Smooth muscle cell (in vitro differentiated cells): ENCODE measurements at regions not wholly inside any gene's neighbourhood (a gene's known extent, or its start where the extent isn't known, plus 50 kb on each side); places are given as distances from the start of the nearest gene placed in this dataset. TPM values are rescaled to one million over a fixed set of nuclear protein-coding genes. Genes with fewer than 3 reads are reported as not detected.

Experiments used
- small RNA-seq: library from RNA; depleted of rRNA; stranded (forward); fragments of <200 nt; gene quantifications from one replicate; pipeline ENCODE3, GENCODE V24; 2014

Small RNA genes in the stretch of these regions (small RNA-seq; reads per million reads assigned to genes)
- not detected for gene RNU6-366P
